GM12872 (cell line): ENCODE measurements at regions not wholly inside any gene's neighbourhood (a gene's known extent, or its start where the extent isn't known, plus 50 kb on each side); places are given as distances from the start of the nearest gene placed in this dataset.

ENCODE experiments used
- CTCF ChIP-seq: IDR thresholded peaks from 3 replicates; pipeline ENCODE4 v1.5.1; 2011; ENCODE audit warnings: low read depth, mild to moderate bottlenecking, low read length, moderate library complexity; ENCODE audit not compliant: insufficient read depth

GRCh38 chr1:110260194-110260593 lies 50.1 kb downstream of the KCNC4 start:
- no peak for TF ChIP-seq CTCF

GRCh38 chr1:110262296-110262695 lies 52.2 kb downstream of the KCNC4 start:
- no peak for TF ChIP-seq CTCF

- TF ChIP-seq CTCF = peak; percentile 28; the same call in 1 of the 3 replicates
Observed at GRCh38 chr1:110262846-110263631, 52.9 kb downstream of the KCNC4 start.

GRCh38 chr1:110264430-110264829 lies 54.3 kb downstream of the KCNC4 start:
- no peak for TF ChIP-seq CTCF

- no peak for TF ChIP-seq CTCF
Observed at GRCh38 chr1:110265186-110265585, 55.1 kb downstream of the KCNC4 start.

GRCh38 chr1:110266834-110267233 lies 56.7 kb downstream of the KCNC4 start:
- TF ChIP-seq CTCF = no peak

- no peak for TF ChIP-seq CTCF
Observed at GRCh38 chr1:110267260-110267659, 57.1 kb downstream of the KCNC4 start.
